K562 (cell line): ENCODE measurements at regions not wholly inside any gene's neighbourhood (a gene's known extent, or its start where the extent isn't known, plus 50 kb on each side); places are given as distances from the start of the nearest gene placed in this dataset.
A peak's percentile ranks its signal among the peaks of the same experiment; 100 is the strongest.

Experiments
- MAZ ChIP-seq, 2 experiments: fragments of 450-650 bp in 1 of 2; sonication (generic) in 1 of 2; formaldehyde crosslinking; IDR thresholded peaks in 1 of 2; conservative IDR thresholded peaks in 1 of 2; 2 replicates each; pipeline versions ENCODE4 v1.4.0 to v1.5.0; 2020; ENCODE audit warnings: mild to moderate bottlenecking in 1 of 2, missing genetic modification reagents in 1 of 2
- NBN ChIP-seq: fragments of 450-650 bp; IDR thresholded peaks from 2 replicates; pipeline ENCODE4 v1.6.1; 2016; ENCODE audit warnings: low read depth, mild to moderate bottlenecking
- RCOR1 ChIP-seq, 2 experiments: IDR thresholded peaks; 2 replicates each; pipeline ENCODE4 v1.6.1; 2012; ENCODE audit warnings: low read depth in 2 of 2, low read length in 2 of 2, borderline replicate concordance in 1 of 2, improper control_type of control experiment in 1 of 2
- ZNF444 ChIP-seq: fragments of 250-450 bp; sonication (Bioruptor Pico); IDR thresholded peaks from 2 replicates; pipeline ENCODE4 v1.4.0; 2020; ENCODE audit warnings: mild to moderate bottlenecking, moderate library complexity
- TF ChIP-seq, protein P1 (sequence below): IDR thresholded peaks from 2 replicates; pipeline ENCODE4 v1.6.1; 2011; ENCODE audit warnings: borderline replicate concordance, low read depth, mild to moderate bottlenecking, moderate library complexity, low read length; ENCODE audit not compliant: insufficient read depth, poor library complexity, severe bottlenecking
- TF ChIP-seq, protein P2 (sequence below), 2 experiments: fragments of 450-650 bp; formaldehyde crosslinking in 1 of 2; IDR thresholded peaks; 2 replicates each; pipeline versions ENCODE4 v1.4.0 to v1.6.1; 2014 to 2020; ENCODE audit warnings: mild to moderate bottlenecking in 2 of 2, borderline replicate concordance in 1 of 2, low read depth in 1 of 2
- TF ChIP-seq, protein P3 (sequence below): fragments of 450-650 bp; IDR thresholded peaks from 2 replicates; pipeline ENCODE4 v1.6.1; 2016; ENCODE audit warnings: mild to moderate bottlenecking

DNA sequence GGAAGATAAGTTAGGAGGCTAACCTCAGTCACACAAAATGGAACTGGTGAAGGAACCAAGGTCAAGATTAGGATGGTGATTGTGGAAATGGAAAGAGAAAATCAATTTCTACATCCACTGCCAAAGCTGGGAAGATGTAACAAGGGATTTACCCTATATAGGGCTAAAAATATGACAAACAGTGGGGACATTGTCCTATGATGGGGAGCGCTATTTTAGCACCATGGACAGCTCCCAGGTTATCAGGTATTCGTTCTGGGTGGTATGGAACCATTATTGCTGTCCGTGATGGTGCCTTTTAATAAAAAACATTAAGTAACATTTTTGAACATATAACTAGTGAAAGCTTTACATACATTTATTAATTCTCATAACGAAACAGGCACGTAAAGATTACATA lies 124.0 kb downstream of the NDUFA12 start (continued):
- TF ChIP-seq, protein P1, sequence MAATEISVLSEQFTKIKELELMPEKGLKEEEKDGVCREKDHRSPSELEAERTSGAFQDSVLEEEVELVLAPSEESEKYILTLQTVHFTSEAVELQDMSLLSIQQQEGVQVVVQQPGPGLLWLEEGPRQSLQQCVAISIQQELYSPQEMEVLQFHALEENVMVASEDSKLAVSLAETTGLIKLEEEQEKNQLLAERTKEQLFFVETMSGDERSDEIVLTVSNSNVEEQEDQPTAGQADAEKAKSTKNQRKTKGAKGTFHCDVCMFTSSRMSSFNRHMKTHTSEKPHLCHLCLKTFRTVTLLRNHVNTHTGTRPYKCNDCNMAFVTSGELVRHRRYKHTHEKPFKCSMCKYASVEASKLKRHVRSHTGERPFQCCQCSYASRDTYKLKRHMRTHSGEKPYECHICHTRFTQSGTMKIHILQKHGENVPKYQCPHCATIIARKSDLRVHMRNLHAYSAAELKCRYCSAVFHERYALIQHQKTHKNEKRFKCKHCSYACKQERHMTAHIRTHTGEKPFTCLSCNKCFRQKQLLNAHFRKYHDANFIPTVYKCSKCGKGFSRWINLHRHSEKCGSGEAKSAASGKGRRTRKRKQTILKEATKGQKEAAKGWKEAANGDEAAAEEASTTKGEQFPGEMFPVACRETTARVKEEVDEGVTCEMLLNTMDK = no peak
- TF ChIP-seq NBN (no peak), MAZ (CRISPR knock-in tag; conservative IDR thresholded peaks at IDR 0.05 in 1 of 2, IDR thresholded peaks at IDR 0.05 in 1 of 2) (peak in 1 of 2 experiments; percentile 39; a peak in 1 of 4 replicates), ZNF444 (CRISPR knock-in tag) (no peak), RCOR1 (IDR thresholded peaks at IDR 0.05; ENCODE audit: borderline replicate concordance in 1 of 2, low read depth in 2 of 2, low read length in 2 of 2) (peak in 1 of 2 experiments; percentile 46; a peak in 1 of 4 replicates)
- TF ChIP-seq, protein P2, sequence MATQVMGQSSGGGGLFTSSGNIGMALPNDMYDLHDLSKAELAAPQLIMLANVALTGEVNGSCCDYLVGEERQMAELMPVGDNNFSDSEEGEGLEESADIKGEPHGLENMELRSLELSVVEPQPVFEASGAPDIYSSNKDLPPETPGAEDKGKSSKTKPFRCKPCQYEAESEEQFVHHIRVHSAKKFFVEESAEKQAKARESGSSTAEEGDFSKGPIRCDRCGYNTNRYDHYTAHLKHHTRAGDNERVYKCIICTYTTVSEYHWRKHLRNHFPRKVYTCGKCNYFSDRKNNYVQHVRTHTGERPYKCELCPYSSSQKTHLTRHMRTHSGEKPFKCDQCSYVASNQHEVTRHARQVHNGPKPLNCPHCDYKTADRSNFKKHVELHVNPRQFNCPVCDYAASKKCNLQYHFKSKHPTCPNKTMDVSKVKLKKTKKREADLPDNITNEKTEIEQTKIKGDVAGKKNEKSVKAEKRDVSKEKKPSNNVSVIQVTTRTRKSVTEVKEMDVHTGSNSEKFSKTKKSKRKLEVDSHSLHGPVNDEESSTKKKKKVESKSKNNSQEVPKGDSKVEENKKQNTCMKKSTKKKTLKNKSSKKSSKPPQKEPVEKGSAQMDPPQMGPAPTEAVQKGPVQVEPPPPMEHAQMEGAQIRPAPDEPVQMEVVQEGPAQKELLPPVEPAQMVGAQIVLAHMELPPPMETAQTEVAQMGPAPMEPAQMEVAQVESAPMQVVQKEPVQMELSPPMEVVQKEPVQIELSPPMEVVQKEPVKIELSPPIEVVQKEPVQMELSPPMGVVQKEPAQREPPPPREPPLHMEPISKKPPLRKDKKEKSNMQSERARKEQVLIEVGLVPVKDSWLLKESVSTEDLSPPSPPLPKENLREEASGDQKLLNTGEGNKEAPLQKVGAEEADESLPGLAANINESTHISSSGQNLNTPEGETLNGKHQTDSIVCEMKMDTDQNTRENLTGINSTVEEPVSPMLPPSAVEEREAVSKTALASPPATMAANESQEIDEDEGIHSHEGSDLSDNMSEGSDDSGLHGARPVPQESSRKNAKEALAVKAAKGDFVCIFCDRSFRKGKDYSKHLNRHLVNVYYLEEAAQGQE (IDR thresholded peaks at IDR 0.05; ENCODE audit: borderline replicate concordance) = peak; percentile 98
- TF ChIP-seq, protein P2 (CRISPR knock-in tag; IDR thresholded peaks at IDR 0.05; ENCODE audit: low read depth) = peak; percentile 93
- TF ChIP-seq, protein P3, sequence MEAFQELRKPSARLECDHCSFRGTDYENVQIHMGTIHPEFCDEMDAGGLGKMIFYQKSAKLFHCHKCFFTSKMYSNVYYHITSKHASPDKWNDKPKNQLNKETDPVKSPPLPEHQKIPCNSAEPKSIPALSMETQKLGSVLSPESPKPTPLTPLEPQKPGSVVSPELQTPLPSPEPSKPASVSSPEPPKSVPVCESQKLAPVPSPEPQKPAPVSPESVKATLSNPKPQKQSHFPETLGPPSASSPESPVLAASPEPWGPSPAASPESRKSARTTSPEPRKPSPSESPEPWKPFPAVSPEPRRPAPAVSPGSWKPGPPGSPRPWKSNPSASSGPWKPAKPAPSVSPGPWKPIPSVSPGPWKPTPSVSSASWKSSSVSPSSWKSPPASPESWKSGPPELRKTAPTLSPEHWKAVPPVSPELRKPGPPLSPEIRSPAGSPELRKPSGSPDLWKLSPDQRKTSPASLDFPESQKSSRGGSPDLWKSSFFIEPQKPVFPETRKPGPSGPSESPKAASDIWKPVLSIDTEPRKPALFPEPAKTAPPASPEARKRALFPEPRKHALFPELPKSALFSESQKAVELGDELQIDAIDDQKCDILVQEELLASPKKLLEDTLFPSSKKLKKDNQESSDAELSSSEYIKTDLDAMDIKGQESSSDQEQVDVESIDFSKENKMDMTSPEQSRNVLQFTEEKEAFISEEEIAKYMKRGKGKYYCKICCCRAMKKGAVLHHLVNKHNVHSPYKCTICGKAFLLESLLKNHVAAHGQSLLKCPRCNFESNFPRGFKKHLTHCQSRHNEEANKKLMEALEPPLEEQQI = 0 out of 2 replicates have a peak, but pooled peaks have one; percentile 33
